HK-2 (cell line): ENCODE measurements at regions not wholly inside any gene's neighbourhood (a gene's known extent, or its start where the extent isn't known, plus 50 kb on each side); places are given as distances from the start of the nearest gene placed in this dataset.

Source experiments
- DNase-seq: peaks from one replicate; pipeline ENCODE4 v3.0.0-alpha.2; 2018; ENCODE audit not compliant: unreplicated experiment

- DNase-seq = no peak
These were observed 88.3 kb upstream of the KIAA1217 start for GRCh38 chr10:24120646-24121045.

DNA sequence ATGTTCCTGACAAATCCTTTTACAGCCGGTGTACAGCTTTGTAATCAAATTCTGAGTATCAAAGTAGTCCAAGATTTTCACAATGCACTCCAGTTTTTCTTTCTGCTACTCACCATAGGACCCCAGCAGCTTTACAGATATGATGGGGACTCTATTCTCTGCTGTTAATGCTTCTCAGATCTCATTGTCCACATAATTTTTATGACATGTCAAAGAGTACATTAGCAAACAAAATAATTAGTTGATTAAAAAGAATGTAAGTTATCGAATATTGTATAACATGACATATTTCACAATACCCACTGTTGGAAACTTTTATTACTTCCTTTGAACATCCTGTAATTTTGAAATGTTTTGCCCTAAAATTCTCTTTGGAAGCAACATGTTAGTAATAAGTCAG, 81.4 kb upstream of the KIAA1217 start:
- DNase-seq = no peak

DNA sequence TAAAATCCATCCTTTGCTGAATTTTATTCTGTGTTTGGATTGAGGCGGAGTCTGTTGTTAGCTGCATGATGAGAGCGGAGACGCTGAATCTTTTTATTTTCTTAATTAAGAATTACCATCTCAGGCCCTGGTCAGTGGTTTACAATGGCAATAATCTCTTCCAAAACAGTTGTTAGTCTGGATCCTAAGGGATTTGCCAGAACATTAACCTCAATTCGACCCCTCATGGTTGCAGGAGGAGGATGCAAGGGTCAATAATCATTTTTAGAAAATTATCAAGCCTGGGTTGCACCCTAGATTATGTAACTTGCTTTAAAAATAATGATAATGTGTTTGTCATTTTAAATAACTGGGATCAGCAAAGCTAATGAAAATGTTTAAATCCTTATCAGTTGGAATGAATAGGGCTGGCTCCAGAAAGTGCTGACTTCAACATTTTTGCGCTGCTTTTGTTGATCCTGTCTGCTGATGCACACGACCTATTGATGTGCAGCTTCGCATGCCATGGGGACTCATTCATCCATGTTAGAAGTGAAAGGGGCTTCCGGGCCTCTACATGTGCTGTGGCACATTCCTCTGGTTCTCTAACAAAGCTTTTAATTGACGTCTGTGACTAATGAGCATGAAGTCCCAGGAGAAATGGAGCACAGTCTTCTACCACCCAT, 80.7 kb upstream of the KIAA1217 start:
- no peak for DNase-seq

- no peak for DNase-seq
These were observed 76.2 kb upstream of the KIAA1217 start for GRCh38 chr10:24132741-24133140.

GRCh38 chr10:24133835-24134234, 75.1 kb upstream of the KIAA1217 start:
- no peak for DNase-seq

DNA sequence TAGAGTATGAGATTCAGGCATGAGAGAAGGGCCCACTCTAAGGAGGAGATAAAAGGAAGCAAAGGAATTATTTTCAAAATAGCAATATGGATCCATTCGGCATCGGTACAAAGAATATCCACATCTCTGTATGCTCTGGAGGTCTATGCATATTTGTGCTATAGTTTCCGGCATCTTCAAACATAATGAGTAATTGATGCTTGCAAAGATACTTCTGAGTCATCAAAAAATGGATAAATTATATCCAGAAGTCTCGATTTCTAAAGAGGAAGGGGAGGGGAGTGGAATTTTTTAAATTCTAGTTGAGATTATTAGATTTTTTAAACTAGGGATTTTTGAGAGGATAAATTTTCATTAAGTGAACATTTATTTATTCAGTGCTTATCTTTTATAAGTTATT, 72.9 kb upstream of the KIAA1217 start:
- DNase-seq = no peak

DNA sequence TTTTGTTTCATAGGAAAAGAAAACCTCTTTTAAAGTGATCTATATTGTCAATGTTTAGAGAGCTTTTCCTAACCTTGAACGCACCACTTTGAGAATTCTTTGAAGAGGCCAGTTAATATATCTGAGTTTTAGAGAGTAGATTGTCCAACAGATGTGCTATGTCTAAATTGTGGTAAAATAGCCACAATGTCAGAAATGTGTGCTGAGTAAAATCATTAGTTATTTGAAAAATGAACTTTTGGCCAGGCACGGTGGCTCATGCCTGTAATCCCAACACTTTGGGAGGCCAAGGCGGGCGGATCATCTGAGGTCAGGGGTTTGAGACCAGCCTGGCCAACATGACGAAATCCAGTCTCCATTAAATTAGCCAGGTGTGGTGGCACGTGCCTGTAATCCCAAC, 61.6 kb upstream of the KIAA1217 start:
- no peak for DNase-seq

DNA sequence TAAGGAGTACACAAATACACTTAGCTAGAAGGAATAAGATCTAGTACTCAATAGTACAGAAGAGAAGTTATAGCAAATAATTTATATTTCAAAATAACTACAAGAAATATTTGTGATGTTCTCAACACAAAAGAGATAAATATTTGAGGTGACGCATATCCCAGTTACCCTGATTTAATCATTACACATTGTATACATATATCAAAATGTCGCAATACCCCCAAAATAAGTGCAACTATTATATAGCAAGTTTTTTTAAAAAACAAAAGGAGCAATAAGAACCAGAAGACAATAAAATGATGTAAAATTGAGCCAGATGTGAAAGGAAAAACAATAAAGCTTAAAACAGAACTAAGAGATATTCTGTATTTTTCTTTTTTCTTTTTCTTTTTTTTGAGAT, 59.3 kb upstream of the KIAA1217 start:
- DNase-seq = no peak

DNA sequence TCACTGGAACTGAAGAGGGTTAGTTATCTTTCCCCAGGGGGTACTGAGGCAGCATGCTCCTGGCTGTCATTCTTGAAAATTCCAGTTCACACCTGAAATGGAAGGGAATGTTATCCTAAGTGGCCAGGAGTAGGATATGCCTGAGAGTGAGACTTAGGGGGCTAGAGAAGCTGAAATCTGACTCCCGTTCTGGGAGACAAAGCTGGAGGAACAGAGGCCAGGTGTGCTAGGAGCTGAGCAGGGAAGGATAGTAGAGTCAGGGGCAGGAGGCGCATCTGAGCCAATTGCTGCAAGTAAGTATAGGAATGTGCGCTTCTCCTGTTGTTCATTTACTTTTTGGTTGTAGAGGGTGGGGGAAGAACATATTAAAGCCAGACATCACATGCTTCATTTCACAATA, 58.1 kb upstream of the KIAA1217 start:
- no peak for DNase-seq

GRCh38 chr10:24152270-24152669, 56.7 kb upstream of the KIAA1217 start:
- DNase-seq = no peak

DNA sequence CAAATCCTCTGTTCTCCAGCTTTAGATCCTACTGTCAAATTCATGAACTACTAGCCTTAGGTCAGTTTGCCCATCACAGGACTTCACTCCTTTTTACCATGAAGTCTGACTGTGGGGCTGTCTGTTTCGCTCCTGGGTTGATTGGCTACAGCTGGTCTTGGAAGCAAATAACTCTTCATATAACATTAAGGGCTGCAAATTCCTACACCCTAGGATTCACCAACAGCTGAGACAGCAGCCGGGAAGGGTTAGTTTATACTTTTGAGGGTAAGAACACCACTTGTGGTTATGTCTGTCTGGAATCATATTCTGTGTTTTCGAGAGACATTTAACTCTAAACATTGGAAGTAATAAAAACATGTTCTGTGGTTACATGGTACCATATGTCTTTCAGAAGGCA, 55.9 kb upstream of the KIAA1217 start:
- no peak for DNase-seq

- no peak for DNase-seq
These were observed 55.4 kb upstream of the KIAA1217 start for GRCh38 chr10:24153537-24153936.

GRCh38 chr10:24156686-24157085, 52.3 kb upstream of the KIAA1217 start:
- no peak for DNase-seq

DNA sequence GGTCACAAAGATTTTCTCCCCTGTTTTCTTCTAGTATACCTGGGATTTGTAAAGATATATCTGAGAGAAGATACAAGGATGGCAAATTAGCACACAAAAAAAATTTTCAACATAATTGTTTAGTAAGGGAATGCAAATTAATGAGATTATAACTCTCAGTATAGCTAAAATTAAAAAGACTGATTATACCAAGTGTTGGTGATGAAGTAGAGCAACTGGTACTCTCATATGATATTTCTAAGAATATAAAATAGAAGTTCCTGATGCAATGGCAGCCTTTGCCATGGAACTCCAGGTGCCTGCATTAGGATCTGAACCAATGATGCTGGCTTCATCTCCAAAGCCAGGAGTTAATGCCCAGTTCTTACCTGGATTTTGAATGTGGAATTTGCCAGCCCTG, 51.4 kb upstream of the KIAA1217 start:
- no peak for DNase-seq
